ENCODE measurements at regions not wholly inside any gene's neighbourhood (a gene's known extent, or its start where the extent isn't known, plus 50 kb on each side); places are given as distances from the start of the nearest gene placed in this dataset.

GRCh38 chr5:66351813-66352212 is 207.7 kb downstream of the SREK1 start:
- no peak for TF ChIP-seq CTCF (IDR thresholded peaks at IDR 0.05)
- TF ChIP-seq POLR2A (IDR thresholded peaks at IDR 0.05) = no peak

All from uterus (tissue), 2 donors.